COLO829 (cell line): ENCODE measurements at regions not wholly inside any gene's neighbourhood (a gene's known extent, or its start where the extent isn't known, plus 50 kb on each side); places are given as distances from the start of the nearest gene placed in this dataset.
"Not testable (repeated sequence)": the region's sequence is repeated elsewhere in the genome, so short reads cannot be mapped to it uniquely, and the experiment has no call there.

ENCODE experiments used
- DNase-seq: peaks from one replicate; pipeline ENCODE4 v3.0.0; 2012; ENCODE audit warnings: low spot score

- DNase-seq = no peak
Observed at GRCh38 chr12:28980436-28980835, 168.6 kb upstream of the FAR2 start.

GRCh38 chr12:28987538-28988324 lies 161.3 kb upstream of the FAR2 start:
- no peak for DNase-seq

- no peak for DNase-seq
Observed at GRCh38 chr12:28988325-28988704, 160.8 kb upstream of the FAR2 start.

- peak; percentile 38 for DNase-seq
Observed at GRCh38 chr12:28991626-28992025, 157.5 kb upstream of the FAR2 start.

- DNase-seq = no peak
Observed at GRCh38 chr12:28993720-28994119, 155.4 kb upstream of the FAR2 start.

GRCh38 chr12:28994179-28994715 lies 154.8 kb upstream of the FAR2 start:
- no peak for DNase-seq

GRCh38 chr12:28996688-28997087 lies 152.4 kb upstream of the FAR2 start:
- no peak for DNase-seq

- peak; percentile 59 for DNase-seq
Observed at GRCh38 chr12:28998662-28999120, 150.4 kb upstream of the FAR2 start.

GRCh38 chr12:29004066-29004935 lies 144.8 kb upstream of the FAR2 start:
- no peak for DNase-seq

- DNase-seq = no peak
Observed at GRCh38 chr12:29004936-29005304, 144.2 kb upstream of the FAR2 start.

- no peak for DNase-seq
Observed at GRCh38 chr12:29008786-29009185, 140.3 kb upstream of the FAR2 start.

GRCh38 chr12:29012673-29013072 lies 136.4 kb upstream of the FAR2 start:
- no peak for DNase-seq

GRCh38 chr12:29017532-29017931 lies 131.5 kb upstream of the FAR2 start:
- DNase-seq = not testable (repeated sequence)

- no peak for DNase-seq
Observed at GRCh38 chr12:29023436-29024076, 125.5 kb upstream of the FAR2 start.

GRCh38 chr12:29024117-29024516 lies 125.0 kb upstream of the FAR2 start:
- DNase-seq = no peak

- no peak for DNase-seq
Observed at GRCh38 chr12:29025937-29026336, 123.1 kb upstream of the FAR2 start.

GRCh38 chr12:29026419-29026818 lies 122.7 kb upstream of the FAR2 start:
- no peak for DNase-seq

GRCh38 chr12:29029484-29029883 lies 119.6 kb upstream of the FAR2 start:
- not testable (repeated sequence) for DNase-seq

- DNase-seq = no peak
Observed at GRCh38 chr12:29030006-29030405, 119.1 kb upstream of the FAR2 start.

GRCh38 chr12:29032446-29032845 lies 116.6 kb upstream of the FAR2 start:
- DNase-seq = no peak

- no peak for DNase-seq
Observed at GRCh38 chr12:29033519-29033918, 115.6 kb upstream of the FAR2 start.

- no peak for DNase-seq
Observed at GRCh38 chr12:29035112-29035511, 114.0 kb upstream of the FAR2 start.
